Dermis blood vessel endothelial cell (primary cell): ENCODE measurements at regions not wholly inside any gene's neighbourhood (a gene's known extent, or its start where the extent isn't known, plus 50 kb on each side); places are given as distances from the start of the nearest gene placed in this dataset.

Experiments used
- DNase-seq: peaks from one replicate; pipeline ENCODE4 v3.0.0; 2010

- no peak for DNase-seq
These were observed 1605.8 kb downstream of the SUCLG1 start for GRCh38 chr2:82853299-82853698.

DNA sequence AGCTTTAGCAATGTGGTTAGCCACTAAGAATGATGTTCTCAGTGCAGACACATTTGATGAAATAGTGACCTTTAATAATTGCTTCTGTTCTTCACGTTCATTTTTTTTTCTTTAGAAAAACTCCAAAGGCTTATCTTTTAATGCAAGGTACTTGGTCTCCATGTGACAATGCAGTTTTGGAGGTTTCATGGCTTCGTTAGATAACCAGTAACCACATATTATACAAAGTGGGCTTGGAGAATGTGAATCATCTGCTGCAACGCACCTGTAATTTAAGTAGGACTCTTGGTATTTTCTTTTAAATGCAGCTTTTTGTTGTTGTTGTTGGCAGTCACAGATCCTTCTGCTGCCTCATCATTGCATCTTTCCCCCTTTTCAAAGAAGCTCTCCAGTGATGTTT lies 1606.3 kb downstream of the SUCLG1 start:
- no peak for DNase-seq

DNA sequence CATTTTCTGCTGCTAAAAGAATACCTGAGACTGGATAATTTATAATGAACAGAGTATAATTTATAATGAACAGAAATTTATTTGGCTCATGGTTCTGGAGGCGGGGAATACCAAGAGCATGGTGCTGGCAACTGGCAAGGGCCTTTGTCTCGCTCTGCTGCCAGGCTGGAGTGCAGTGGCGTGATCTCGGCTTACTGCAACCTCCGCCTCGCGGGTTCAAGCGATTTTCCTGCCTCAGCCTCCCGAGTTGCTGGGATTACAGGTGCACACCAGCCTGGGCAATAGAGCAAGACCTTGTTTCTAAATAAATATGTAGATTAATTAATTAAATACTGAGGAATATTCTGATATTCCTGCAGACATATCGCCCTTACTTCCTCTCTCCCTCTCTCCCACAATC lies 1610.8 kb downstream of the SUCLG1 start:
- no peak for DNase-seq

DNA sequence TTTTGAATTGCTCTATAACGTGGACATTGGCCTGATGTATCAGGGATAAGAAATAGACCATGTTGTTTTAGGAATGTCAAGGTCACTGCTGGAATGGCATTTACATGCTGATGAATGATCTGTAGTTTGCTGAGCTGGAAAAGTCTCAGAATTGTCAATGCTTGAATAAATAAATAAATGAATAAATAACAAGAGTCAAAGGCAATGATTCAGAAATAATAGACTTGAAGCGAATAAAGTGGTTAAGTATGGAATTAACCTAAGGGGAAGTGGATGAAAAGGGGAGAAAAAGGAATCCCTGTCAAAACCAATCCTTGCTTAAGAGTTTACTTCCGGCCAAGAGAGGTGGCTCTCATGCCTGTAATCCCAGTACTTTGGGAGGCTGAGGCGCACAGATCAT lies 1620.0 kb downstream of the SUCLG1 start:
- no peak for DNase-seq

DNA sequence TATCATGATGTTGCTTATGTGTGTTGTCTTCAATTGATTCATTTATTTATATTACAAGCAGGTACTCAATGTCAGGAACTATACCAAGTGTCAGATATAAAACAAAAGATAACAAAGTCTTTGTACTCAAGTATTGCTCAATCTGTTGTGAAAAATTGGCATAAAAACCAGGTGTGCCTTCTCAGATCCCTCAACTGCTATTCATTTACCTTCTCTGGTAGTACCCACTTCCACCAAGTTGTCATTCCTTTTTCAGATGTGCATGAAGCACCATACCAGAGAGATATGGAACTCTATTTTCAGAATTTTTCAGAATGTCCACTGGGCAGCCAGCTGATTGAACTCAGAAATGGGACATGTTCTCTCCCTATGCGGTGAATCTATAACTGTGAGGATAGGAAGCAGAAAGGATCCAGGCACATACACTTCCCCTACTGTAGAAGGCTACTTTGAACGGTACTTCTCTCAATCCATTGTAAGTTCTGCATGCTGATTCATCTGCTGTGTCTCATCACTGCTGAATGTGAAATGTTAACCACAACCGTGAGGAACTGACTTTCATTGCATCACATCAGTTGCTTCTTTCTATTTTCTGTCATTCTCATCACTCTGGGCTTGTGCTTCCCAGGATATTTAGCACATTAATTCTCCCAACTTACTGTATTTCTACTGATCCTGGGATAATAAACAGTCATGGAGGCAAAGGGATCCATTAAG lies 1621.3 kb downstream of the SUCLG1 start:
- no peak for DNase-seq

- no peak for DNase-seq
These were observed 1624.2 kb downstream of the SUCLG1 start for GRCh38 chr2:82834893-82835292.

- no peak for DNase-seq
These were observed 1631.7 kb downstream of the SUCLG1 start for GRCh38 chr2:82827426-82827825.

- no peak for DNase-seq
These were observed 1632.6 kb downstream of the SUCLG1 start for GRCh38 chr2:82826437-82826836.

- no peak for DNase-seq
These were observed 1633.5 kb downstream of the SUCLG1 start for GRCh38 chr2:82825410-82826090.

DNA sequence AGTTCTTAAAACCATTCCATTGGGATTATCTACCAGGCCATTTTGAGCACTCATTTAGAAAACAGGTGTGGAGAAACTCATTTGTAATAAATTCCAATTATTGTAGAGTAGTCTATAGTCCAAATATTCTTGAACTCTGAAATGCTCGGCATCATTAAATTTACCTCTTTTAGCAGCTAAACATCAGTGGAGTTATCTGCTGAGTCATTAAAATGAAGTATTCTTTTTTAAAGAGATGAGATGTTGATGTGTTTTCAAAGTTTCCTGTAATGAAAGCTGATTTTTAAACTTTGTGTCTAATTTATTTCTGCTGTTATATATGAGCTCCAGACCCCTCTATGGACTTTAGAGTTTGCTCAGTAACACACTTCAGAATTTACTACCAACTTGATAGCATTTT lies 1635.2 kb downstream of the SUCLG1 start:
- DNase-seq = no peak

- DNase-seq = no peak
These were observed 1639.1 kb downstream of the SUCLG1 start for GRCh38 chr2:82819951-82820350.

- DNase-seq = no peak
These were observed 1644.9 kb downstream of the SUCLG1 start for GRCh38 chr2:82814146-82814545.

GRCh38 chr2:82811946-82812345 lies 1647.1 kb downstream of the SUCLG1 start:
- DNase-seq = peak; percentile 31

DNA sequence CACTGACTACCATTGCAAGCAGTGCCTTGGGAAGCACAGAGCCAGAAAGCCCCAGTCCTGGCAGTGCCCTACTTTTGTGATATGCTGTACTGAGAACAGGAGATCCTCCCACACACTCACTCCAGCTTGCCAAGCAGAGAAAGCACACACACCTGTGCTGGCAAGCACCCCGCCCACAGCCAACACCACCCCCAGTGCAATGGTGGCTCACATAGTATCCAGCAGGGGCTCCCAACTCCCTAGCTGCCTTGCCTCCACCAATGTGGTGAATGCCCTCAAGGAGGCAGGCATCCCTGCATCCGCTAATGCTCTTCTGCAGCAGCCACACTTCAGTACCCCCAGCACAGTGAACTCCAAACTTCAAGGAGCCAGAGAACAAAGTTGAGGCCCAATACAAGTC lies 1655.8 kb downstream of the SUCLG1 start:
- DNase-seq = no peak

DNA sequence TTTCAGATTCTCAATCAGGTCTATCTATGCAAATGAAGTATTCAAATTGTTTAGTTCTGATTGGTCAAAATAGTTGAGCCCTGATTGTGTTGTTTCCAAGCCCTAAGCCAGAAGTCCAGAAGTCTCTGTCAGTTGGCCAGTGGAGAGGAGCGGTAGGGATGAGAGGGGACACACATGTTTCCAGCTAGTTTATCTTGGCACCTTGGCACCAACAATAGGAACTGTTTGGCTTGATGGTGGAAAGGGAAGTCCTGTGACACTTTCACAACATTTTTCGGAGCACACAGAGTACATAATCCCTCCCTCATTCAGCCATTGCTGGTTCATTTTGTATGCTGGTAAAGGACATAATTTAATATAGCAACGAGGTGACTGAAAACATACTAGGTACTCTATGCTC lies 1661.6 kb downstream of the SUCLG1 start:
- DNase-seq = peak; percentile 5

DNA sequence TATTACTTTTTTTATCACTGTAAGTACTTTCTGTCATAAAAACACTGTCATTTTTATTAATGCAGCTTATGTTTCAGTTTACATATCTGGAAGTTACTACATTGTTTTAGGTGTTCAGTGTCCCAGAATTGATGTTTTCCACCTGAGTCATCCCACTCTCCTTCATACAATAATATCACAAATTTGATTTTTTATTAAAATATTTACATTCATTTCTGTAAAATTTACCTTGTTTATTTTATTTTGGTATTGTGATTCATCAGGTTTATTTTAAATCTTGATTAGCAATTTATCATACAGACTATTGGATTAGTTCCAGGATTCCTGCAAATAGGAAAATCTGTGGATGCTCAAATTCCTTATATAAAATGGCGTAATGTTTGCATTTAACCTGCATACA lies 1662.9 kb downstream of the SUCLG1 start:
- peak; percentile 44 for DNase-seq

GRCh38 chr2:82795446-82795845 lies 1663.6 kb downstream of the SUCLG1 start:
- DNase-seq = peak; percentile 91

DNA sequence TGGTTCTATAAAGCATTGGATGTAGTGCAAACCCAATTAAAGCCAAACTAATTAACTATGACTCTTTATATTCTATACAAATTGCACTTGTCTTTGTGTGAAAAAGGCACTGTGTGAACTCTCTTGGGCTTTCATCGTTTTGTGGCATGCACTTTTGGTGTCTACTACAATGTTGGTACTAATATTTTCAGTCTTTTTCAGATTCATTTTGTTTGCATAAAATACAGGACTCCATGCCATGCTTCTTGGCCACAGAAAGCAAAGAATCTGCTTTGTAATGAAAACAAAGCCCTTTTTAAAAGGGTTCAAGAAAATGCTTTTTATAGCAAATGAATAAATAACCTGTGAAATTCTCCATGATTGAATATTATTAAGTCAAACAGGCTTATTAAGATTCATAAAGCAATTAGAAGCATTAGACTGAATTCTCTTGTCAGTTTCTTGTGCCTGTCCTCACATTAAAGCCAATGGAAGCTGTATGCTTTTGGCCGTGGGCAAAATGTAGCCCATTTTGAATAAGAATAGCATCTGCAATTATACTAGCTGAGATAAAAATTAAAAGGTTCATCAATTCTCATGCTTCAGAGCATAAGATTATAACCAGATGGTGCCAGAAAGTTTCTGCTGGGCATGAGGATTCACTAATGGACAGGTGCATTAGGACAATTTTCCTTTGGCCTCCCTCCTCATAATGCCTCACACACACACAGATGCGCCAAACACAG lies 1665.2 kb downstream of the SUCLG1 start:
- DNase-seq = no peak

GRCh38 chr2:82792316-82792715 lies 1666.8 kb downstream of the SUCLG1 start:
- DNase-seq = no peak

- peak; percentile 59 for DNase-seq
These were observed 1668.7 kb downstream of the SUCLG1 start for GRCh38 chr2:82790206-82791021.

- DNase-seq = no peak
These were observed 1669.3 kb downstream of the SUCLG1 start for GRCh38 chr2:82789851-82790205.

DNA sequence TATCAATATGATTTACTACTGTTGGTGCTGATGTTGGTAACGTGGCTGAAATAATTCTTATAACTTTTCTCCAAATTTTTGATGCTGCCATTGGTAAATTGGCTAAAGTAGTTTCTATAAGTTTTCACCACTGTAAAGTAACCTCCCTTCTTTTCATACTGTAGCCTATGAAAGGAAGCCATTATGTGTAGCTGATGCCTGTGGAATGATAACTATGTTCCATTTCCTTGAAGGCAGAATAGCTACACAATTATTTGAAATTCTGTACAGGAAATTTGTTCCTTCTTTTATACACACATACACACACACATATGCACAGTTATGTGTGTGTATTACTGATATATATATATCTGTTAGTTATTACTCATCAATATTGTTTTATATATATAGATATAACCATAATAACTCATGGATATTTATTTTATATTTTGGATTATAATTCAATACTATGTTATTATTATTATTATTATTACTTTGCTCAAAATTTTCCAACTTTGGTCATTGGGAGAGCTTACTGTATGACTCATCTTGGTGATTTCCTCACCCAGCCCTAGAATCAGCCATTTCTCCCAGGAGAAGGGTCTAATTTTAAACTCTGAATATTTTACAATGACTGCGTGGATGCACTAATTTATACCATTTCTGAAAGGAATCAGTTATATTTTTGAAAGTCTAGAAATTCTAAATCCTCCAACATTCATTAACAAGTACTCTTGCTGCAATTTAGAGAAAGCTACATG lies 1677.7 kb downstream of the SUCLG1 start:
- DNase-seq = peak; percentile 10
